AG10803 (cell line): ENCODE measurements at regions not wholly inside any gene's neighbourhood (a gene's known extent, or its start where the extent isn't known, plus 50 kb on each side); places are given as distances from the start of the nearest gene placed in this dataset.

Source experiments
- DNase-seq: peaks from one replicate; pipeline ENCODE4 v3.0.0; 2010; ENCODE audit warnings: low read depth
- H3K4me3 ChIP-seq: 2 replicates; pipeline ENCODE4 v1.5.1; 2011; ENCODE audit warnings: mild to moderate bottlenecking, low read length, control low read depth
- CTCF ChIP-seq: conservative IDR thresholded peaks from 2 replicates; pipeline ENCODE4 v1.5.1; 2011; ENCODE audit warnings: mild to moderate bottlenecking, low read length, control low read depth, inconsistent platforms

- DNase-seq, result no peak
- no peak for TF ChIP-seq CTCF
- no peak overlapping the region for H3K4me3 ChIP-seq
Observed at GRCh38 chr13:89878904-89879303, 1468.6 kb upstream of the MIR17HG start.

GRCh38 chr13:89880201-89880600 is 1467.3 kb upstream of the MIR17HG start:
- H3K4me3 ChIP-seq, result no peak overlapping the region
- no peak for DNase-seq
- no peak for TF ChIP-seq CTCF

- H3K4me3 ChIP-seq, result no peak overlapping the region
- DNase-seq, result no peak
- no peak for TF ChIP-seq CTCF
Observed at GRCh38 chr13:89883893-89884448, 1463.5 kb upstream of the MIR17HG start.

GRCh38 chr13:89890806-89891205 is 1456.7 kb upstream of the MIR17HG start:
- TF ChIP-seq CTCF, result no peak
- DNase-seq, result no peak
- H3K4me3 ChIP-seq, result no peak overlapping the region

- H3K4me3 ChIP-seq, result no peak overlapping the region
- no peak for DNase-seq
- TF ChIP-seq CTCF, result no peak
Observed at GRCh38 chr13:89891416-89891815, 1456.1 kb upstream of the MIR17HG start.

- TF ChIP-seq CTCF, result no peak
- no peak overlapping the region for H3K4me3 ChIP-seq
- DNase-seq, result no peak
Observed at GRCh38 chr13:89897681-89898080, 1449.8 kb upstream of the MIR17HG start.

GRCh38 chr13:89899302-89900103 is 1448.0 kb upstream of the MIR17HG start:
- no peak for TF ChIP-seq CTCF
- DNase-seq, result no peak
- no peak overlapping the region for H3K4me3 ChIP-seq
